H9 (cell line): ENCODE measurements at regions not wholly inside any gene's neighbourhood (a gene's known extent, or its start where the extent isn't known, plus 50 kb on each side); places are given as distances from the start of the nearest gene placed in this dataset.
A peak's percentile ranks its signal among the peaks of the same experiment; 100 is the strongest.

ENCODE experiments used
- DNase-seq: peaks from one replicate; pipeline ENCODE4 v3.0.0-alpha.2; 2017
- H2AFZ ChIP-seq: one replicate; pipeline ENCODE4 v1.6.1; 2013; ENCODE audit warnings: mild to moderate bottlenecking, low read length, control low read depth, moderate library complexity
- H2AK5ac ChIP-seq: 2 replicates; pipeline ENCODE4 v1.6.1; 2013; ENCODE audit warnings: low read length, control low read depth, mixed read lengths; ENCODE audit not compliant: insufficient read length
- H2BK120ac ChIP-seq: one replicate; pipeline ENCODE4 v1.6.1; 2013; ENCODE audit warnings: low read depth, mild to moderate bottlenecking, low read length, control low read depth, inconsistent platforms; ENCODE audit not compliant: poor library complexity, severe bottlenecking
- H2BK12ac ChIP-seq: 2 replicates; pipeline ENCODE4 v1.6.1; 2013; ENCODE audit warnings: low read length, control low read depth, mixed read lengths, low read depth; ENCODE audit not compliant: insufficient read length
- H2BK15ac ChIP-seq: 2 replicates; pipeline ENCODE4 v1.6.1; 2013; ENCODE audit warnings: low read depth, low read length, control low read depth
- H2BK20ac ChIP-seq: one replicate; pipeline ENCODE4 v1.6.1; 2013; ENCODE audit warnings: low read depth, mild to moderate bottlenecking, low read length, control low read depth, inconsistent platforms; ENCODE audit not compliant: poor library complexity, severe bottlenecking
- H2BK5ac ChIP-seq: 2 replicates; pipeline ENCODE4 v1.6.1; 2013; ENCODE audit warnings: low read length, control low read depth, mixed read lengths; ENCODE audit not compliant: insufficient read length
- H3K14ac ChIP-seq: 2 replicates; pipeline ENCODE4 v1.6.1; 2013; ENCODE audit warnings: low read length, control low read depth; ENCODE audit not compliant: insufficient read depth
- H3K18ac ChIP-seq: 2 replicates; pipeline ENCODE4 v1.6.1; 2013; ENCODE audit warnings: low read depth, mild to moderate bottlenecking, mixed read lengths, low read length, control low read depth; ENCODE audit not compliant: insufficient read length
- H3K23ac ChIP-seq: 2 replicates; pipeline ENCODE4 v1.6.1; 2013; ENCODE audit warnings: low read length, control low read depth, mixed read lengths, low read depth; ENCODE audit not compliant: insufficient read length
- H3K23me2 ChIP-seq: 2 replicates; pipeline ENCODE4 v1.6.1; 2013; ENCODE audit warnings: low read depth, mild to moderate bottlenecking, mixed read lengths, low read length, control low read depth; ENCODE audit not compliant: insufficient read length, poor library complexity, severe bottlenecking
- H3K27ac ChIP-seq: 2 replicates; pipeline ENCODE4 v1.5.1; 2013; ENCODE audit warnings: low read length, control low read depth, mixed read lengths, low read depth; ENCODE audit not compliant: insufficient read length
- H3K27me3 ChIP-seq: 2 replicates; pipeline ENCODE4 v1.6.1; 2013; ENCODE audit warnings: low read length, control low read depth, inconsistent platforms; ENCODE audit not compliant: insufficient read depth
- H3K4ac ChIP-seq: 2 replicates; pipeline ENCODE4 v1.6.1; 2013; ENCODE audit warnings: low read depth, mild to moderate bottlenecking, control low read depth, inconsistent platforms, low read length, moderate library complexity
- H3K4me1 ChIP-seq: 2 replicates; pipeline ENCODE4 v1.6.1; 2013; ENCODE audit warnings: low read length, control low read depth, inconsistent platforms; ENCODE audit not compliant: insufficient read depth
- H3K4me2 ChIP-seq: 2 replicates; pipeline ENCODE4 v1.6.1; 2013; ENCODE audit warnings: low read length, control low read depth, mixed read lengths; ENCODE audit not compliant: insufficient read length, insufficient read depth
- H3K56ac ChIP-seq: 2 replicates; pipeline ENCODE4 v1.6.1; 2013; ENCODE audit warnings: low read depth, mild to moderate bottlenecking, mixed read lengths, low read length, control low read depth; ENCODE audit not compliant: insufficient read length
- H3K79me1 ChIP-seq: 2 replicates; pipeline ENCODE4 v1.6.1; 2013; ENCODE audit warnings: low read depth, mild to moderate bottlenecking, moderate library complexity, low read length, control low read depth, inconsistent platforms; ENCODE audit not compliant: insufficient read depth, poor library complexity, severe bottlenecking
- H3K79me2 ChIP-seq: 2 replicates; pipeline ENCODE4 v1.6.1; 2013; ENCODE audit warnings: low read length, control low read depth, inconsistent platforms; ENCODE audit not compliant: insufficient read depth
- H3K9ac ChIP-seq: 2 replicates; pipeline ENCODE4 v1.6.1; 2013; ENCODE audit warnings: low read length, control low read depth, mixed read lengths; ENCODE audit not compliant: insufficient read length; ENCODE audit errors: extremely low read depth
- H3K9me3 ChIP-seq: one replicate; pipeline ENCODE4 v1.6.1; 2013; ENCODE audit warnings: low read depth, low read length, inconsistent platforms; ENCODE audit not compliant: control insufficient read depth
- H3T11ph ChIP-seq: one replicate; pipeline ENCODE4 v1.6.1; 2013; ENCODE audit warnings: mild to moderate bottlenecking, low read length, control low read depth, inconsistent platforms
- H4K20me1 ChIP-seq: one replicate; pipeline ENCODE4 v1.6.1; 2013; ENCODE audit not compliant: control insufficient read depth, insufficient read length, insufficient read depth
- H4K5ac ChIP-seq: 2 replicates; pipeline ENCODE4 v1.6.1; 2013; ENCODE audit warnings: low read depth, mild to moderate bottlenecking, mixed read lengths, low read length, control low read depth; ENCODE audit not compliant: insufficient read length
- H4K8ac ChIP-seq: replicated peaks from 2 replicates; pipeline ENCODE4 v1.6.1; 2013; ENCODE audit warnings: low read length, control low read depth, mixed read lengths, low read depth; ENCODE audit not compliant: insufficient read length
- H4K91ac ChIP-seq: 2 replicates; pipeline ENCODE4 v1.6.1; 2013; ENCODE audit warnings: low read depth, mild to moderate bottlenecking, moderate library complexity, mixed read lengths, low read length, control low read depth; ENCODE audit not compliant: insufficient read length
- H3K27ac Mint-ChIP-seq, 3 experiments: 2 replicates in 2 of 3; 3 replicates in 1 of 3; pipeline ENCODE4 v1.8.0; 2020 to 2021; ENCODE audit warnings: mixed read lengths in 3 of 3, mild to moderate bottlenecking in 1 of 3, moderate library complexity in 1 of 3
- H3K27me3 Mint-ChIP-seq: 2 replicates; pipeline ENCODE4 v1.8.0; 2021; ENCODE audit warnings: low read depth, mild to moderate bottlenecking, moderate library complexity, mixed read lengths
- H3K36me3 Mint-ChIP-seq, 3 experiments: 2 replicates in 2 of 3; 3 replicates in 1 of 3; pipeline ENCODE4 v1.8.0; 2020 to 2021; ENCODE audit warnings: low read depth in 3 of 3, mixed read lengths in 3 of 3; ENCODE audit not compliant: insufficient read depth in 1 of 3
- H3K4me1 Mint-ChIP-seq, 2 experiments: 2 replicates each; pipeline ENCODE4 v1.8.0; 2020; ENCODE audit warnings: mixed read lengths in 2 of 2
- H3K4me3 Mint-ChIP-seq, 2 experiments: 2 replicates in 1 of 2; 3 replicates in 1 of 2; pipeline ENCODE4 v1.8.0; 2020 to 2021; ENCODE audit warnings: mild to moderate bottlenecking in 2 of 2, mixed read lengths in 2 of 2, moderate library complexity in 1 of 2
- H3K9me3 Mint-ChIP-seq, 2 experiments: 2 replicates in 1 of 2; 3 replicates in 1 of 2; pipeline ENCODE4 v1.8.0; 2020; ENCODE audit warnings: mild to moderate bottlenecking in 2 of 2, mixed read lengths in 2 of 2, moderate library complexity in 1 of 2
- CTCF ChIP-seq: fragments of 200-600 bp; sonication (generic); conservative IDR thresholded peaks from 3 replicates; pipeline ENCODE4 v1.8.0; 2021; ENCODE audit warnings: antibody characterized with exemption, mild to moderate bottlenecking
- WGBS: extraction: QIAGEN DNeasy Blood & Tissue Kit; methylation state at CpG from one replicate; pipeline ENCODE4 v1.1.7; 2013; ENCODE audit warnings: missing lambda C conversion rate, low lambda C conversion rate, mixed read lengths; ENCODE audit not compliant: insufficient read length; ENCODE audit errors: extremely low coverage; 5-methylcytosine and 5-hydroxymethylcytosine counted together

GRCh38 chr21:20822666-20823065 lies 175.5 kb upstream of the NCAM2 start:
- H4K91ac ChIP-seq: no peak overlapping the region
- H2BK12ac ChIP-seq: no peak overlapping the region
- no peak overlapping the region for H2BK5ac ChIP-seq
- WGBS: no CpG with 5 or more reads among the region's 2 CpGs
- no peak overlapping the region for H3K14ac ChIP-seq
- peaks cover 0 to 13% (median 0%) of the 10 kb centered on the region in 3 experiments; a peak in 3 of 7 replicates for H3K36me3 Mint-ChIP-seq
- no peak overlapping the region for H3T11ph ChIP-seq
- no peak overlapping the region for H2BK120ac ChIP-seq
- H3K27ac Mint-ChIP-seq: peak overlapping the region in 1 of 3 experiments; percentile 42; a peak in 2 of 7 replicates
- H3K23me2 ChIP-seq: no peaks in the 10 kb centered on the region
- peaks cover 0 to 3% of the 10 kb centered on the region in 2 experiments; a peak in 1 of 5 replicates for H3K9me3 Mint-ChIP-seq
- H3K56ac ChIP-seq: no peak overlapping the region
- H4K5ac ChIP-seq: no peak overlapping the region
- no peak overlapping the region for H2BK20ac ChIP-seq
- H2AFZ ChIP-seq: no peak overlapping the region
- no peak overlapping the region for H4K8ac ChIP-seq
- peaks cover 26 to 38% of the 10 kb centered on the region in 2 experiments for H3K4me1 Mint-ChIP-seq
- no peak for TF ChIP-seq CTCF
- H3K9ac ChIP-seq: no peak overlapping the region
- no peak overlapping the region for H3K4me3 Mint-ChIP-seq
- no peak for DNase-seq
- no peak overlapping the region for H3K23ac ChIP-seq
- no peak overlapping the region for H2BK15ac ChIP-seq
- H2AK5ac ChIP-seq: no peak overlapping the region
- H4K20me1 ChIP-seq: no peaks in the 10 kb centered on the region
- H3K79me1 ChIP-seq: no peaks in the 10 kb centered on the region
- H3K18ac ChIP-seq: no peak overlapping the region
- H3K79me2 ChIP-seq: no peaks in the 10 kb centered on the region
- no peaks in the 10 kb centered on the region for H3K27me3 Mint-ChIP-seq
- no peak overlapping the region for H3K4ac ChIP-seq
- no peak overlapping the region for H3K4me2 ChIP-seq
- no peak overlapping the region for H3K27ac ChIP-seq
- no peaks in the 10 kb centered on the region; the same call in 1 of the 2 replicates for H3K4me1 ChIP-seq
- H3K9me3 ChIP-seq: no peaks in the 10 kb centered on the region
- no peaks in the 10 kb centered on the region for H3K27me3 ChIP-seq
